ENCODE measurements at regions not wholly inside any gene's neighbourhood (a gene's known extent, or its start where the extent isn't known, plus 50 kb on each side); places are given as distances from the start of the nearest gene placed in this dataset.

GRCh38 chr3:148234536-148234935, 463.2 kb upstream of the AGTR1 start:
- no peak for DNase-seq

DNA sequence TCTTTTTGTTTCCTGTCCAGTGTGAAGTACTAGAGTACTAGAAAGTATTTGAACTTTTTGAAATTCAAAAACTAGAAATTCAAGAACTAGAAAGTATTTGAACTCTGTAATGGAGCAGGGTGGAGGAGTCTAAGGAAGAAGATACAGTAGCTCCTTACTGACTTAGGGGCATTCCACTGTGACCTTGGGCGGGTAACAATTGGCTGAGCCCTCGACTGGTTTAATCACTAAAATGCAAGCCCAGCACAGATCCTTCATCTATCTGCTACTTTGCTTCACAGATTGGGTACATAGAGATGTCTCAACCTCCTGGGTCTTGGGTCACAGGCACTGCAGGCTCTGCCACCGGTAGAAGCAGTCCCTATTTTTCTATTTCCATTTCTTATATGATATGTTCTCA, 462.1 kb upstream of the AGTR1 start:
- DNase-seq, result no peak

DNA sequence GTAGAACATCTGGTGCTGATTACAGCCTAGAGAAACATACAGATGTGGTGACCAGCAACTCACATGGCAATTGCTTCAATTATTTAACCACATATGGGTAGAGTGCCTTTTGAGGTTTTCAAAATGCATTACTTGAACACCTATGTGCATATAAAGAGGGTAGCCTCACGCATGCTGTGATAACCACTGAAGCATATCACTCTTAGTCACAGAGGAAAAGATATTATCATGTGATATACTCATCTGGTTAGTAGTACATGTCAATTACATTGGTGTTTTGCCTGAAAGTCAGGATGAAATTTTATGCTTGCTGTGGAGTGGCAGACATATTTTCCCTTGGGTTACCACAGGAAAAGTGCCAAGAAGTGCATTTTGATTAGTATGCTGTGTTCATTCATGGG, 459.3 kb upstream of the AGTR1 start:
- no peak for DNase-seq

DNA sequence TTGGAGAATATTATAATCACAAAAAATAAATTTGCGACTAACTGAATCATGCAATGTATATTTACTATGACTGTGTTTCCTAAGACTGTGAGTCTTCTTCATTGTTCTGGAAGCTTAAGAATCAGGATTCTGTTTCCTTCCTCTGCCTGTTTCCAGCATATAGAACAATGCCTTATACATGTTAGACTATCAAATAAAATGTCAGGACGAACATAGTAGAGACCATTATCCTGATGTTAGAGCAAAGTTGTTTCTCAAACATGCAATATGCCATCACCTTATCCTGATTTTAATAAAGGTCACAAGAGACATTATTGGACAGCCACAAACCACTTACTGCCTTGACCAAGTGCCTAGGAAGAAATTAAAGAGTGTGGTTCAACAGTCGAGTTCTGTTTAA, 457.4 kb upstream of the AGTR1 start:
- DNase-seq, result no peak

- DNase-seq, result no peak
Measured at GRCh38 chr3:148243609-148244008, 454.1 kb upstream of the AGTR1 start.

DNA sequence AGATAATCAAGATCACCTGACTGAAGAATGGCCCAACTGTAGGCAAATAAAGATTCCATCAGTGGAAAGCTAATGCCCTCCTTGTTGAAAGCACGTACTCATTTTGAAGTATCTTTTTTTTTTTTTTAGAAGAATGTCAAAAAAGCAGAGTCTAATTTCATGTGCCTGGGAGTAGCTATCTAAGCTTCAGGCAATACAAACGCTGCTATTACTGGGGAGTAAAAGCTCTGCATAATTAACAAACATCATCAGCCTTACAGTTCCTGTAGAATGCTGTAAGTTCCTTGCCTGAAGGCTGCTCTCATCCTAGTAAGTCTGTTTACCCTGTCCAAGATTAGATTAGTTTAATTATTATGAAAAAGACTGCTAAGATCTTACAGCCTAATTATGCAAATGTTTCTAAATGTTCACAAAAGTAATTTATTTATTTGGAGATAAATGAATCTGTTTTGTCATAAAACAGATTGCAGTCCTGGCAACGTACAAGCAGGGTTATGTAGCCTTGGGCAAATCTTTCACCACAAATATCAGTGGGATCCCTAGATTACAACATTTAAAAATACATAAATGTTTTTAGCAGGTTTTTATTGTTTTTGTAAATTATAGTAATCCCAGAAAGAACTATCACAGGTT, 451.3 kb upstream of the AGTR1 start:
- DNase-seq, result no peak

- no peak for DNase-seq
Measured at GRCh38 chr3:148253713-148254112, 444.0 kb upstream of the AGTR1 start.

DNA sequence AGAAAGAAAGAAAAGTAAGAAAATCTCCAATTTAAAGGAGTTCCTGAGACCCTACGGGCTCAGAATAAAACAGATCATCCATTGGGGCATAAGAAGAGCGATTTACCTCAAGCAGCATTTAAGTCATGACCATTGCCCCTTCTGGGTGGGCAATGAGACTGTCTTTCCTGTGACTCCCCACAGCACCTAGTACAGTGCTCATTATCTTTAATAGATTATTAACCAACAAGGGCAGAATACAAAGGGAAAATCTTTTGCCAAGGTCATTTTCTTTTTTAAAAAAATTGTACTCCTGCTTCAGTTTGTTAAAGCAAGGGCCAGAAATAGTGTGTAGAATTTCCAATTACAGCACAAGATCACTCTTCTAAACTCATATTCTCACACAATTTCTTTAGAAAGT, 443.3 kb upstream of the AGTR1 start:
- DNase-seq, result no peak

DNA sequence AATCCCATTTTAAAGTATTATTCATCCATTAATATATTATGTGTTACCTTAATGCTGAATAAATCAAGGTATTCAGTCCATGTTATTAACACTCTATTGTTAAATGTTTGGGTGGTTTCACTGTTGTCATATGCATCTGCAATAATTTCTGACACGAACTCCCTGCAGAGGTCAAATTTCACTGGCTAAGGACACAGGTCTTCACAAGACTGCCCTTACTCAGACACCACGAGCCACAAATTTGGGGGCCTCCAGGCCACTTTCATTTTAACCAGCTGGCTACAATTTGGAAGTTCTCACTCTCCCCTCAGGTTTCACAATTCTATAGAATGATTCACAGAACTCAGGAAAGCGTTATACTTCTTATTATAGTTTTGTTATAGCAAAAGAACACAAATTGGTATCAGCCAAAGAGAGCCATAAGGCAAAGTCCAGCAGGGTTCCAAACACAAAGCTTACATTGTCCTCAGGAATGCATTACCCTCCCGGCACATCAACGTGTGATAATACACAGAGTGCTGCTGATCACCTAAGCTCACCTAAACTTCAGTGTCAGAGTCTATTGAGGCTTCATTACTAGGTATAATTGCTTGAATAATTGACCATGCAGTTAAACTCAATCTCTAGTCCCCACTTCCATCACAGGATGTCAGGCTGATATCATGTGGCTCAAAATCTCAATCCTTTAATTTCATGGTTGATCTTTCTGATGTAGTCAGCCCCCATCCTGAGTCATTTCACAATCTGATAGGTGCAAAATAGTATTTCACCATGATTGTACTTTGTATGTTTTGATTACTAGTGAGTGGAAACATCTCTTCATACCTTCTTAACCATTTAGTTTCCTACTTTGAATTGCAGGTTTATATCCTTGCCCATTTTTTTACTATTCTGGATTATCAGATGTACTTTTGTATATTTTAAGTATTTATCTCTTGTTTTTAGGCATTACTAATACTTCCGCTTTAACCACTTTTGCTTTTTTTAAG, 441.4 kb upstream of the AGTR1 start:
- DNase-seq, result no peak

DNA sequence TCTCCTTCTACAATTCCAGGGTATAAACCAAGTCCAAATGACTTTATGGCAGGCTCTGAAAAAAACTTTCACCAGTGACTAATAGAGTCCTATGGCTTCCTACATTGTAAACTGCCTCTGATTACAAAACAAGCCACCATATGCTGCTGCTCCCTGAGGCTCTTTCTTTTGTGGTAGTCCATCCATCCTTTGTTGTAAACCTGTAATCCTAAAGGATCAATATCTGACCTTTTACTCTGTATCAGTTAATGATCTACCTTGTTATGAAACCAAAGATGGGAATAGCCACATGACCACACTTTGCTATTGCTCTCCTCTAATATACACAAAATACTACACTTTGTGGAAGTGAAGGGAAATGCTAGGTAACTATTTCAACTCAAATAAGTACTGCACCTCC, 434.7 kb upstream of the AGTR1 start:
- DNase-seq, result no peak

GRCh38 chr3:148265841-148266240, 431.9 kb upstream of the AGTR1 start:
- no peak for DNase-seq

GRCh38 chr3:148266341-148266740, 431.4 kb upstream of the AGTR1 start:
- no peak for DNase-seq

GRCh38 chr3:148269816-148270215, 427.9 kb upstream of the AGTR1 start:
- DNase-seq, result no peak

- peak; percentile 8 for DNase-seq
Measured at GRCh38 chr3:148280623-148281242, 417.0 kb upstream of the AGTR1 start.

GRCh38 chr3:148289159-148289558, 408.5 kb upstream of the AGTR1 start:
- DNase-seq, result no peak

DNA sequence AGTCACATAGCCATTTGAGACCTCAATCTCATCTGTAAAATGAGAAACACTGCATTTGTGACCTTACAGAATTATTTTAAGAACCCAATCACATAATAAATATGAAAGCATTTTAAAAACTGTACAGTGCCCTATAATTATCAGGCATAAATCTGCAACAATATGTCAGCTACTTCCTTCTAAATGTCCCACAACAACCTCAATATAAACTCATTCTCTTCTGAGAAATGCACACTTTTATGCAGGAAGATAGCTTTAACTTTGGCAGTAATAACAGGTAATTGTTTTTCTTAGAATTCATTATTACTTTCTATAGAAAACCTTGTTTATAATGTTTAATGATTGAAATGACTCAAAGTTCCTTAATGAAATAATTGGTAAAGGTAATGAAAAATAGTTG, 400.7 kb upstream of the AGTR1 start:
- DNase-seq, result no peak

DNA sequence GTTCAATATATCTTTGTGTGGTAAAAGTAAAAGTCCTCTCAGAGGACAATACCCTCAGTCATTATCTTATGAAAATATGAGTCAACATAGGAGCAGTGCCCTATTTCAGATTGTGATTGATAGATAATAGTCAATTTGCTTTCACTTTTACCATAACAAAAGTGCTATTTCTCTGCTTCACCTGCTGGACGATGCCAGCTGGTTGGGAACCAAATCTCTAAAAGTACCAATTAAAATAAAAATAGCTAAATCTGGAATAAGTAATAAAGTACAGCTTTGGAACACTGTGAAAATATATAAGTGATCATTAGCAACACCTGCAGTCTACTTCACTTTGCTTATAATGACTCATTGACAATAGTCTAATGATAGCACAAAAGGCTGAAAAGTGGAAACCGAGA, 390.3 kb upstream of the AGTR1 start:
- DNase-seq, result no peak

GRCh38 chr3:148309390-148310035, 388.2 kb upstream of the AGTR1 start:
- no peak for DNase-seq

GRCh38 chr3:148315756-148316155, 381.9 kb upstream of the AGTR1 start:
- no peak for DNase-seq

DNA sequence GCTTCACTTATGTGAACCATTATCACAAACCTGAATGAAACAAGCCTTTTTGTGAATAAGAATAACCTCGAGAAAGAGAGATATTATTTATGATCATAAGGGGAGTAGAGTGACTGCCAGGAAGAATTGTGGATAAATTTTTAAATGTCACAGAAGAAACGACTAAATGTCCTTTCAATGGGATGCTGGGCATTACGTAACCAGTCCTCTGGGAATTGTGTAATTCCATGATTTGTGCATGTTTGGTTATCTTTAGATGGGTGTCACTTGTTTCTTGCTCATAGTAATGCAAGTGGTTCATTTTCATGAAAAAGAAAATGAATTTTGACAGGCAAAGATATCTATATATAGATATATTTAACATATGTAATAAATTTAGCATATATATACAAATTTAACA, 379.5 kb upstream of the AGTR1 start:
- no peak for DNase-seq

DNA sequence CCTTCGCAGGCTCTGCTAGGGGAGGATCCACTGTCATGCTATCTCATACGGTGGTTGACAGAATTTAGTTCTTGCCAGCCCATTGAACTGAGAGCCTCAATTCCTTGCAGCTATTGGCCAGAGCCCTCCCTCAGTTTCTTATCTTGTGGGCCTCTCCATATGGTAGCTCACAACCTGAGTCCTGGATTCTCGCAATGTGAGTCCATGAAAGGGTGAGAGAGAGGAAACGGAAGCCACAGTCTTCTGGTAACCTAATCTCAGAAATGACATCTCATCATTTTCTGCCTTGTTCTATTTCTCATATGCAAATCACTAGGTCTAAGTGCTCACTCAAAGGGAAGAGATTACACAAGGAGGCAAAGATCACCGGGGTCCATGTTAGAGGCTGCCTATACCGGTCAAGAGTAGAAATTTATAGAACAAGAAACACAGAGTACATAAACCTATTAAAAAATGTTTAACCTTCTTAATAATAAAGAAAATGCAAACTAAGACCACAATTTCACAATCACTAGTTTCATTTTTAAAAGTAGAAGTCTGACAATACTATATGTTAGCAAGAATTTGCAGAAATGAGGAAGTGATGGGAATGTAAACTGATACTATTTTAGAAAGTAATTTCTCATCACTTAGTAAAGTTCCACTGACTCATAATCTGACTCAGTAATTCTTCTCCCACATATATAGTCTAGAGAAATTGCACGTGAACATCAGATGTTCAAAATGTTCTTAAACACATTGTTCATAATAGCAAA, 378.4 kb upstream of the AGTR1 start:
- no peak for DNase-seq

DNA sequence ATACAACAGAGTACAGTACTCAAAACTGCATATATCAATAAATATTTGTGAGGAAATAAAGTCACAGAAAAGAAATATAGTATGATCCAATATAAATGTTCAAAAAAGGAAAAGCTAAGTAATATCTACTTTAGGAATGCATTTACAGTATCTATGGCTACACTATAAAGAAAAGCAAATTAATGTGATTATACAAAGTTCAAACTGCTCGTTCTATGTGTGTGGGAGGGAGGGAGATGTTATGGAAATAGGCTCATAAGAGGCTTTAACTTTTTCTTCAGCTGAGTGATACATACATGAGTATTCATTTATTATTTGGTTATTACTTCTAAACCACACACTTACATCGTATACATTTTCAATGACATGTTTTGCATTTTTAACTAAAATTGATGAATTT, 377.7 kb upstream of the AGTR1 start:
- no peak for DNase-seq
